Glutamatergic neuron (in vitro differentiated cells): ENCODE measurements at regions not wholly inside any gene's neighbourhood (a gene's known extent, or its start where the extent isn't known, plus 50 kb on each side); places are given as distances from the start of the nearest gene placed in this dataset.
A peak's percentile ranks its signal among the peaks of the same experiment; 100 is the strongest.

ENCODE experiments used
- DNase-seq: peaks from one replicate; pipeline ENCODE4 v3.0.0; 2022
- H3K27ac Mint-ChIP-seq: one replicate; pipeline ENCODE4 v1.8.0; 2020; ENCODE audit warnings: mild to moderate bottlenecking, mixed read lengths, inconsistent platforms; ENCODE audit not compliant: unreplicated experiment
- H3K27me3 Mint-ChIP-seq: one replicate; pipeline ENCODE4 v1.8.0; 2020; ENCODE audit warnings: mild to moderate bottlenecking, moderate library complexity, mixed read lengths, inconsistent platforms; ENCODE audit not compliant: unreplicated experiment
- H3K36me3 Mint-ChIP-seq: one replicate; pipeline ENCODE4 v1.8.0; 2020; ENCODE audit warnings: mild to moderate bottlenecking, mixed read lengths, inconsistent platforms; ENCODE audit not compliant: unreplicated experiment
- H3K4me1 Mint-ChIP-seq: one replicate; pipeline ENCODE4 v1.8.0; 2020; ENCODE audit warnings: mild to moderate bottlenecking, low read depth, mixed read lengths, inconsistent platforms; ENCODE audit not compliant: unreplicated experiment
- H3K4me3 Mint-ChIP-seq: one replicate; pipeline ENCODE4 v1.8.0; 2020; ENCODE audit warnings: mild to moderate bottlenecking, mixed read lengths, inconsistent platforms; ENCODE audit not compliant: unreplicated experiment
- H3K9me3 Mint-ChIP-seq: one replicate; pipeline ENCODE4 v1.8.0; 2020; ENCODE audit warnings: mild to moderate bottlenecking, moderate library complexity, mixed read lengths, inconsistent platforms; ENCODE audit not compliant: unreplicated experiment
- TF ChIP-seq, protein P1 (sequence below): fragments of 200-600 bp; sonication (generic); IDR thresholded peaks from one replicate; pipeline ENCODE4 v1.5.0; 2021; ENCODE audit not compliant: partially characterized antibody, unreplicated experiment

GRCh38 chr2:146481629-146482028 lies 1363.2 kb upstream of the ACVR2A start:
- Mint-ChIP-seq H3K4me1 (no peaks in the 10 kb centered on the region), H3K27ac (no peak overlapping the region), H3K36me3 (no peaks in the 10 kb centered on the region), H3K27me3 (no peaks in the 10 kb centered on the region), H3K9me3 (no peaks in the 10 kb centered on the region), H3K4me3 (no peak overlapping the region)
- no peak for DNase-seq
- TF ChIP-seq, protein P1, sequence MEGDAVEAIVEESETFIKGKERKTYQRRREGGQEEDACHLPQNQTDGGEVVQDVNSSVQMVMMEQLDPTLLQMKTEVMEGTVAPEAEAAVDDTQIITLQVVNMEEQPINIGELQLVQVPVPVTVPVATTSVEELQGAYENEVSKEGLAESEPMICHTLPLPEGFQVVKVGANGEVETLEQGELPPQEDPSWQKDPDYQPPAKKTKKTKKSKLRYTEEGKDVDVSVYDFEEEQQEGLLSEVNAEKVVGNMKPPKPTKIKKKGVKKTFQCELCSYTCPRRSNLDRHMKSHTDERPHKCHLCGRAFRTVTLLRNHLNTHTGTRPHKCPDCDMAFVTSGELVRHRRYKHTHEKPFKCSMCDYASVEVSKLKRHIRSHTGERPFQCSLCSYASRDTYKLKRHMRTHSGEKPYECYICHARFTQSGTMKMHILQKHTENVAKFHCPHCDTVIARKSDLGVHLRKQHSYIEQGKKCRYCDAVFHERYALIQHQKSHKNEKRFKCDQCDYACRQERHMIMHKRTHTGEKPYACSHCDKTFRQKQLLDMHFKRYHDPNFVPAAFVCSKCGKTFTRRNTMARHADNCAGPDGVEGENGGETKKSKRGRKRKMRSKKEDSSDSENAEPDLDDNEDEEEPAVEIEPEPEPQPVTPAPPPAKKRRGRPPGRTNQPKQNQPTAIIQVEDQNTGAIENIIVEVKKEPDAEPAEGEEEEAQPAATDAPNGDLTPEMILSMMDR, result no peak

DNA sequence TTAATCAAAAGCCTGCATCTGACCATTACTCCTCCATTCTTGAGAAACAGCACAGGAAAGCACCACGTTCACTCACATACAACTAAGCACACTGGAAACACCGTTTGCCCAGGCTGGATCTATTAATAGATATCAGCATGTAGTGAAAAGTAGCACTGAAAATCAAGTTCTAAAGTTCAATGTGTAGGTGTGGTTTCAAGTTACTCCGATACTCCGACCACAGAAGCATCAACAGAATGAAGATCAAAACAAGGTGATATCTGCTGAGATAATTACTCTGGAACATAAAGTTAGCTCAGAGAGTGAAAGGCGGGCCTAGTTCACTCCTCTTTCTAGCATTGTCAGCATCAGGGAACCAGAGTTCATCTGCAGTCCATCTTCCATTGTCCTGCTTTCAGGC lies 1367.4 kb upstream of the ACVR2A start:
- no peak for DNase-seq
- no peaks in the 10 kb centered on the region for H3K4me1 Mint-ChIP-seq
- no peaks in the 10 kb centered on the region for H3K36me3 Mint-ChIP-seq
- no peaks in the 10 kb centered on the region for H3K9me3 Mint-ChIP-seq
- TF ChIP-seq, protein P1, result no peak
- no peaks in the 10 kb centered on the region for H3K27me3 Mint-ChIP-seq
- no peak overlapping the region for H3K27ac Mint-ChIP-seq
- H3K4me3 Mint-ChIP-seq, result no peak overlapping the region

GRCh38 chr2:146468578-146468977 lies 1376.3 kb upstream of the ACVR2A start:
- H3K27me3 Mint-ChIP-seq, result peaks cover 2% of the 10 kb centered on the region
- TF ChIP-seq, protein P1, result no peak
- H3K36me3 Mint-ChIP-seq, result no peaks in the 10 kb centered on the region
- H3K4me1 Mint-ChIP-seq, result peaks cover 12% of the 10 kb centered on the region
- H3K9me3 Mint-ChIP-seq, result peaks cover 3% of the 10 kb centered on the region
- no peak for DNase-seq
- H3K27ac Mint-ChIP-seq, result peak overlapping the region; percentile 22
- no peak overlapping the region for H3K4me3 Mint-ChIP-seq

GRCh38 chr2:146467425-146467824 lies 1377.4 kb upstream of the ACVR2A start:
- H3K4me3 Mint-ChIP-seq, result no peak overlapping the region
- peaks cover 12% of the 10 kb centered on the region for H3K4me1 Mint-ChIP-seq
- TF ChIP-seq, protein P1, result no peak
- H3K9me3 Mint-ChIP-seq, result peaks cover 3% of the 10 kb centered on the region
- no peak for DNase-seq
- H3K27me3 Mint-ChIP-seq, result peaks cover 3% of the 10 kb centered on the region
- no peaks in the 10 kb centered on the region for H3K36me3 Mint-ChIP-seq
- no peak overlapping the region for H3K27ac Mint-ChIP-seq

DNA sequence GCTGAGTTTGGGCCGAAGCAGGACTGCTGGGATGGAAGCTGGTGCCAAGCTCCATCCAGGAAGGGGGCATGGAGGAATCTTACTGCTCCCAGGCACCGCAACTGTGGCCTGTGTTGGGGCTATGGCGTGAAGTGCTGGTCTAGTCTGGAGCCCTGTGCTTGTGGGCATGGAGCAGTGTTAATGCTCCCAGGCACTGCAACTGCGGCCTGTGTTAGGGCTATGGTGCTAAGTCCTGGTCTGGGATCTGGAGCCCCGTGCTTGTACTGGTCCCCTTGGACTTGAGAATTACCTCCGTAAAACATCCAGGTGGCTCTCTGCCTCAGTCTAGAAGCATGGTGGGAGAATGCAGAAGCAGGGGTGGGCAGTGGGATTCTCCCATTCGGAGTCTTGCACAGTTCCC lies 1379.4 kb upstream of the ACVR2A start:
- Mint-ChIP-seq H3K4me3 (no peak overlapping the region), H3K9me3 (peaks cover 1% of the 10 kb centered on the region), H3K4me1 (peaks cover 8% of the 10 kb centered on the region), H3K27ac (no peak overlapping the region), H3K36me3 (peaks cover 6% of the 10 kb centered on the region), H3K27me3 (peaks cover 3% of the 10 kb centered on the region)
- DNase-seq, result no peak
- TF ChIP-seq, protein P1, result no peak
